Thyroid gland (tissue), 4 donors: ENCODE measurements at regions not wholly inside any gene's neighbourhood (a gene's known extent, or its start where the extent isn't known, plus 50 kb on each side); places are given as distances from the start of the nearest gene placed in this dataset.

ENCODE experiments used
- DNase-seq, 2 donors: peaks; one replicate each; pipeline ENCODE4 v3.0.0-alpha.2; 2019
- H3K27ac ChIP-seq, 3 donors: fragments of 200-600 bp; sonication (generic); 1 replicate in 2 of 3; 2 replicates in 1 of 3; pipeline ENCODE4 v1.5.1; 2016 to 2019; ENCODE audit warnings: mild to moderate bottlenecking in 1 of 3, moderate library complexity in 1 of 3
- H3K27me3 ChIP-seq: fragments of 200-600 bp; sonication (generic); one replicate; pipeline ENCODE4 v1.5.1; 2019
- H3K36me3 ChIP-seq, 2 donors: fragments of 200-600 bp; sonication (generic); one replicate each; pipeline ENCODE4 v1.5.1; 2016 to 2019
- H3K4me1 ChIP-seq, 2 donors: fragments of 200-600 bp; sonication (generic); one replicate each; pipeline ENCODE4 v1.5.1; 2017 to 2019
- H3K4me3 ChIP-seq, 3 donors: fragments of 200-600 bp; sonication (generic); replicated peaks in 1 of 3; 1 replicate in 2 of 3; 2 replicates in 1 of 3; pipeline ENCODE4 v1.5.1; 2016; ENCODE audit warnings: mild to moderate bottlenecking in 1 of 3
- H3K9me3 ChIP-seq: fragments of 200-600 bp; sonication (generic); one replicate; pipeline ENCODE4 v1.5.1; 2017
- CTCF ChIP-seq, 6 experiments: fragments of 200-600 bp in 3 of 6; fragments of 450-650 bp in 3 of 6; sonication (generic) in 3 of 6; IDR thresholded peaks; one replicate each; pipeline ENCODE4 v1.5.1; 2016 to 2019; ENCODE audit warnings: antibody characterized with exemption in 6 of 6, mild to moderate bottlenecking in 2 of 6, inconsistent platforms in 1 of 6, moderate library complexity in 1 of 6
- POLR2A ChIP-seq, 2 donors: fragments of 450-650 bp; IDR thresholded peaks; one replicate each; pipeline ENCODE4 v1.6.1; 2017; ENCODE audit warnings: antibody characterized with exemption in 2 of 2, mild to moderate bottlenecking in 2 of 2, moderate library complexity in 1 of 2
- WGBS, 2 donors: methylation state at CpG; one replicate each; pipeline ENCODE4 v1.1.5; 2017; 5-methylcytosine and 5-hydroxymethylcytosine counted together
- intact Hi-C: fragments of 100-400 bp; cut with DNase I; formaldehyde crosslinking; loops from one replicate; pipeline ENCODE4 v1.15.1; 2023

GRCh38 chr9:107813287-107813686 is 323.7 kb upstream of the KLF4 start:
- Histone ChIP-seq H3K36me3 (no peaks in the 10 kb centered on the region), H3K4me1 (no peaks in the 10 kb centered on the region), H3K27ac (no peak overlapping the region), H3K4me3 (no peak overlapping the region), H3K9me3 (no peaks in the 10 kb centered on the region), H3K27me3 (no peaks in the 10 kb centered on the region)
- intact Hi-C loops = no loop called here
- 94 to 96% methylated on average over 6 of the region's 6 CpGs for WGBS, 2 donors
- TF ChIP-seq CTCF (IDR thresholded peaks at IDR 0.05) (no peak), POLR2A (IDR thresholded peaks at IDR 0.05) (no peak)
- no peak for DNase-seq

- Histone ChIP-seq H3K27ac (no peak overlapping the region), H3K9me3 (no peaks in the 10 kb centered on the region), H3K27me3 (no peaks in the 10 kb centered on the region), H3K4me1 (no peaks in the 10 kb centered on the region), H3K36me3 (no peaks in the 10 kb centered on the region), H3K4me3 (no peak overlapping the region)
- intact Hi-C loops = no loop called here
- DNase-seq = no peak
- TF ChIP-seq POLR2A (IDR thresholded peaks at IDR 0.05) (no peak), CTCF (IDR thresholded peaks at IDR 0.05) (no peak)
- WGBS, 2 donors = 80 to 86% methylated on average over 6 of the region's 6 CpGs
These were observed 320.9 kb upstream of the KLF4 start for GRCh38 chr9:107810461-107810961.

- Histone ChIP-seq H3K27me3 (no peaks in the 10 kb centered on the region), H3K36me3 (no peaks in the 10 kb centered on the region), H3K4me1 (no peaks in the 10 kb centered on the region), H3K4me3 (no peak overlapping the region), H3K27ac (no peak overlapping the region), H3K9me3 (no peaks in the 10 kb centered on the region)
- no peak for TF ChIP-seq POLR2A (IDR thresholded peaks at IDR 0.05)
- TF ChIP-seq CTCF (IDR thresholded peaks at IDR 0.05) = no peak
- DNase-seq = no peak
- WGBS, 2 donors = 70% methylated on average over 5 of the region's 5 CpGs
- intact Hi-C loops = no loop called here
These were observed 320.4 kb upstream of the KLF4 start for GRCh38 chr9:107809871-107810460.

- intact Hi-C loops = no loop called here
- DNase-seq = no peak
- 83 to 91% methylated on average over 4 of the region's 4 CpGs for whole genome bisulfite sequencing, 2 donors
- Histone ChIP-seq H3K4me3 (no peak overlapping the region), H3K27ac (no peak overlapping the region), H3K9me3 (no peaks in the 10 kb centered on the region), H3K36me3 (no peaks in the 10 kb centered on the region), H3K4me1 (no peaks in the 10 kb centered on the region), H3K27me3 (no peaks in the 10 kb centered on the region)
- TF ChIP-seq POLR2A (IDR thresholded peaks at IDR 0.05) (no peak), CTCF (IDR thresholded peaks at IDR 0.05) (no peak)
These were observed 317.6 kb upstream of the KLF4 start for GRCh38 chr9:107807183-107807582.

- Histone ChIP-seq H3K36me3 (no peaks in the 10 kb centered on the region), H3K4me1 (no peaks in the 10 kb centered on the region), H3K27ac (no peak overlapping the region), H3K27me3 (no peaks in the 10 kb centered on the region), H3K9me3 (no peaks in the 10 kb centered on the region), H3K4me3 (no peak overlapping the region)
- intact Hi-C loops = no loop called here
- TF ChIP-seq POLR2A (IDR thresholded peaks at IDR 0.05) (no peak), CTCF (IDR thresholded peaks at IDR 0.05) (no peak)
- WGBS, 2 donors = 81 to 95% methylated on average over 2 of the region's 2 CpGs
- DNase-seq = no peak
These were observed 315.6 kb upstream of the KLF4 start for GRCh38 chr9:107805201-107805600.
